ENCODE measurements at regions not wholly inside any gene's neighbourhood (a gene's known extent, or its start where the extent isn't known, plus 50 kb on each side); places are given as distances from the start of the nearest gene placed in this dataset.

DNA sequence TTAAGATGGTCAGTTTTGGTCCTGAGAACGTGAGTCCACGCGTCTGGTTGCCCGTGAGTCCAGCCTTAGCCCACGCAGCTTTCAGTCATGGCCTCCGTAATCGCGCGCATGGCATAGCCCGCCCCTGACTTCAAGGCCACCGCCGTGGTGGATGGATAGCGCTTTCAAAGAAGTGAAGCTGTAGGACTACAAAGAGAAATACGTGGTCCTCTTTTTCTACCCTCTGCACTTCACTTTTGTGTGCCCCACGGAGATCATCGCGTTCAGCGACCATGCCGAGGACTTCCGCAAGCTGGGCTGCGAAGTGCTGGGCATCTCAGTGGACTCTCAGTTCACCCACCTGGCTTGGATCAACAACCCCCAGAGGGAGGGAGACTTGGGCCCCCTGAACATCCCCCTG is 142.0 kb upstream of the MCHR2 start:
- TF ChIP-seq, protein P1, sequence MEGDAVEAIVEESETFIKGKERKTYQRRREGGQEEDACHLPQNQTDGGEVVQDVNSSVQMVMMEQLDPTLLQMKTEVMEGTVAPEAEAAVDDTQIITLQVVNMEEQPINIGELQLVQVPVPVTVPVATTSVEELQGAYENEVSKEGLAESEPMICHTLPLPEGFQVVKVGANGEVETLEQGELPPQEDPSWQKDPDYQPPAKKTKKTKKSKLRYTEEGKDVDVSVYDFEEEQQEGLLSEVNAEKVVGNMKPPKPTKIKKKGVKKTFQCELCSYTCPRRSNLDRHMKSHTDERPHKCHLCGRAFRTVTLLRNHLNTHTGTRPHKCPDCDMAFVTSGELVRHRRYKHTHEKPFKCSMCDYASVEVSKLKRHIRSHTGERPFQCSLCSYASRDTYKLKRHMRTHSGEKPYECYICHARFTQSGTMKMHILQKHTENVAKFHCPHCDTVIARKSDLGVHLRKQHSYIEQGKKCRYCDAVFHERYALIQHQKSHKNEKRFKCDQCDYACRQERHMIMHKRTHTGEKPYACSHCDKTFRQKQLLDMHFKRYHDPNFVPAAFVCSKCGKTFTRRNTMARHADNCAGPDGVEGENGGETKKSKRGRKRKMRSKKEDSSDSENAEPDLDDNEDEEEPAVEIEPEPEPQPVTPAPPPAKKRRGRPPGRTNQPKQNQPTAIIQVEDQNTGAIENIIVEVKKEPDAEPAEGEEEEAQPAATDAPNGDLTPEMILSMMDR (conservative IDR thresholded peaks at IDR 0.05) = no peak
- no peak for TF ChIP-seq EZH2 (IDR thresholded peaks at IDR 0.05; ENCODE audit: low read depth)
